GM12878 (cell line): ENCODE measurements at regions not wholly inside any gene's neighbourhood (a gene's known extent, or its start where the extent isn't known, plus 50 kb on each side); places are given as distances from the start of the nearest gene placed in this dataset.

Experiments used
- ATAC-seq: fragments of 200-7000 bp; cut with Tn5 transposase; 3 replicates; pipeline ENCODE4 v1.9.1; 2020; ENCODE audit warnings: mild to moderate bottlenecking, moderate library complexity
- BruUV-seq: library from RNA; stranded (reverse); fragments of 400-500 nt; replicated peaks from 2 replicates; lab custom pipeline; 2021; lab: Mats Ljungman, UMichigan
- CTCF ChIA-PET: fragments of 300-600 bp; sonication (Branson Sonifier 250); formaldehyde crosslinking; extraction: SDS; loops from one replicate; lab custom pipeline; 2021; ENCODE audit warnings: inconsistent platforms; lab: Yijun Ruan, JAX
- POLR2A ChIA-PET: fragments of 350-600 bp; formaldehyde crosslinking; extraction: SDS; loops from one replicate; lab custom pipeline; 2021; ENCODE audit warnings: inconsistent platforms; lab: Charles Lee
- RAD21 ChIA-PET: fragments of 300-600 bp; sonication (Branson Sonifier 250); formaldehyde crosslinking; loops from one replicate; lab custom pipeline; 2023; ENCODE audit warnings: antibody characterized with exemption; ENCODE audit not compliant: unreplicated experiment; lab: Charles Lee
- SMC1A ChIA-PET: fragments of 300-600 bp; sonication (Branson Sonifier 250); formaldehyde crosslinking; loops from one replicate; lab custom pipeline; 2023; ENCODE audit not compliant: unreplicated experiment, uncharacterized antibody; lab: Charles Lee
- DNase-seq: peaks from one replicate; pipeline ENCODE4 v3.0.0-alpha.2; 2011; ENCODE audit warnings: low read depth, low spot score
- FAIRE-seq: peaks from 3 replicates; lab custom pipeline; 2011; peaks lifted over from hg19 to GRCh38; lab: Jason Lieb, UNC
- H2AFZ ChIP-seq: 2 replicates; pipeline ENCODE4 v1.6.0; 2011; ENCODE audit warnings: low read depth, low read length, control low read depth; ENCODE audit not compliant: control insufficient read depth
- H3K27ac ChIP-seq: 2 replicates; pipeline ENCODE4 v1.5.1; 2011; ENCODE audit warnings: control low read depth; ENCODE audit not compliant: control insufficient read depth, insufficient read depth
- H3K27me3 ChIP-seq, 2 experiments: replicated peaks in 1 of 2; 2 replicates each; pipeline versions ENCODE4 v1.6.0 to v1.6.1; 2011; ENCODE audit warnings: low read length in 1 of 2; ENCODE audit not compliant: control insufficient read depth in 2 of 2, insufficient read depth in 2 of 2
- H3K36me3 ChIP-seq, 2 experiments: 2 replicates each; pipeline ENCODE4 v1.5.1; 2011; ENCODE audit warnings: low read length in 1 of 2; ENCODE audit not compliant: control insufficient read depth in 2 of 2, insufficient read depth in 2 of 2
- H3K4me1 ChIP-seq: 2 replicates; pipeline ENCODE4 v1.6.1; 2011; ENCODE audit warnings: mild to moderate bottlenecking, low read length, moderate library complexity, mixed read lengths; ENCODE audit not compliant: control insufficient read depth, insufficient read depth
- H3K4me2 ChIP-seq: 2 replicates; pipeline ENCODE4 v1.6.0; 2011; ENCODE audit warnings: control low read depth; ENCODE audit not compliant: control insufficient read depth, insufficient read depth
- H3K4me3 ChIP-seq: fragments of 200-600 bp; sonication (generic); 2 replicates; pipeline ENCODE4 v1.5.1; 2016
- H3K79me2 ChIP-seq: 2 replicates; pipeline ENCODE4 v1.6.0; 2011; ENCODE audit warnings: low read length; ENCODE audit not compliant: control insufficient read depth, insufficient read depth
- H3K9ac ChIP-seq: 2 replicates; pipeline ENCODE4 v1.8.0; 2011; ENCODE audit warnings: low read length, control low read depth, mixed read lengths; ENCODE audit not compliant: control insufficient read depth, insufficient read depth
- H3K9me3 ChIP-seq: replicated peaks from 3 replicates; pipeline ENCODE4 v1.5.1; 2011; ENCODE audit warnings: mild to moderate bottlenecking, low read length; ENCODE audit not compliant: control insufficient read depth, insufficient read depth
- H4K20me1 ChIP-seq: 2 replicates; pipeline ENCODE4 v1.6.0; 2011; ENCODE audit not compliant: control insufficient read depth, insufficient read depth
- CUX1 ChIP-seq: IDR thresholded peaks from 2 replicates; pipeline ENCODE4 v1.6.1; 2012; ENCODE audit warnings: improper control_type of control experiment, low read depth, low read length; ENCODE audit not compliant: insufficient replicate concordance
- MTA3 ChIP-seq: IDR thresholded peaks from 2 replicates; pipeline ENCODE4 v1.6.1; 2012; ENCODE audit warnings: low read length, inconsistent platforms, borderline replicate concordance
- NKRF ChIP-seq: fragments of 450-650 bp; conservative IDR thresholded peaks from 2 replicates; pipeline ENCODE4 v1.6.1; 2017; ENCODE audit warnings: mild to moderate bottlenecking, moderate library complexity
- RUNX3 ChIP-seq: IDR thresholded peaks from 2 replicates; pipeline ENCODE4 v1.6.1; 2012; ENCODE audit warnings: low read length, inconsistent platforms
- SIN3A ChIP-seq: IDR thresholded peaks from 2 replicates; pipeline ENCODE4 v1.6.1; 2012; ENCODE audit warnings: low read depth, low read length, improper control_type of control experiment
- USF1 ChIP-seq: IDR thresholded peaks from 2 replicates; pipeline ENCODE4 v1.6.1; 2011; ENCODE audit warnings: borderline replicate concordance, low read depth, mild to moderate bottlenecking, moderate library complexity, mixed read lengths, low read length; ENCODE audit not compliant: insufficient read depth; ENCODE audit errors: extremely low read length
- ZNF274 ChIP-seq: IDR thresholded peaks from one replicate; pipeline ENCODE4 v1.8.0; 2011; ENCODE audit not compliant: insufficient read length, insufficient read depth
- WGBS: methylation state at CpG from one replicate; pipeline ENCODE4 v1.1.6; 2016; ENCODE audit warnings: low lambda C conversion rate; ENCODE audit not compliant: insufficient replicate concordance, insufficient coverage; ENCODE audit errors: missing lambda C conversion rate; 5-methylcytosine and 5-hydroxymethylcytosine counted together
- in situ Hi-C: fragments of 300-500 bp; cut with MboI; formaldehyde crosslinking; loops from 9 replicates; pipeline ENCODE4 v1.14.3; 2018; ENCODE audit warnings: mixed read lengths
- intact Hi-C: fragments of 100-400 bp; cut with micrococcal nuclease; formaldehyde crosslinking; loops from one replicate; pipeline ENCODE4 v1.14.2; 2022; ENCODE audit not compliant: unreplicated experiment
- TF ChIP-seq, protein P1 (sequence below): fragments of 450-650 bp; IDR thresholded peaks from 2 replicates; pipeline ENCODE4 v1.6.1; 2017; ENCODE audit warnings: mild to moderate bottlenecking, low read depth, inconsistent platforms; ENCODE audit not compliant: poor library complexity, severe bottlenecking

DNA sequence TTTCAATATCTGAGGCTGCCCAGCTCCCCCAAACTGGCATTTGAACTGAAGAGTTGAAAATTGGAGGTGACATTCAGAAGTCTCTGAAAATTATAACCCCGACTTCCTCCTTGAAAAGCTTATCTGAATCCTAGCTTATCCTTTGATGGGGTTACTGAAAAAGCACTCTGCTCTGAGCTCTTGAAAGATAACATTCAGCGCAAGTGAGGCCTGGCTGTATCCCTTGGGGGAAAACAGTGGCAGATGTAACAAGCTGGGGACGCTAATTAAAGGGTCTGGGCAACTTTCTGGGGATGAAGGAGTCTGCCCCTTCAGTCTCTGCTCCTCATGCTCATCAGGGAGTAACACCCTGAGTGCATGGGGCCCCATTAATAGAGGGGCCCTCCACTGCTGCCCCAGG, 402.0 kb upstream of the CADM1 start:
- no peak for FAIRE-seq
- DNase-seq = no peak
- no peaks in the 10 kb centered on the region for H3K79me2 ChIP-seq
- no peak overlapping the region for H3K27ac ChIP-seq
- in situ Hi-C loops = no loop called here
- 82% methylated on average over 3 of the region's 3 CpGs for WGBS
- H3K27me3 ChIP-seq = no peaks in the 10 kb centered on the region
- H3K9ac ChIP-seq = no peak overlapping the region
- H3K9me3 ChIP-seq = no peaks in the 10 kb centered on the region
- no peaks in the 10 kb centered on the region for H3K36me3 ChIP-seq
- SMC1A ChIA-PET = interaction anchor here (0.8 to 2.4 kb wide), 6 partner anchors 11 to 165 kb away, joined by 3 to 8 read pairs (median 3); no protein-coding TSS in a partner anchor
- H2AFZ ChIP-seq = no peak overlapping the region
- no peak for ATAC-seq
- H3K4me2 ChIP-seq = no peak overlapping the region
- intact Hi-C loops = no loop called here
- H4K20me1 ChIP-seq = no peaks in the 10 kb centered on the region
- POLR2A ChIA-PET = no interaction called here
- CTCF ChIA-PET = interaction anchor here (0.8 to 1.3 kb wide), 2 partner anchors 13 to 36 kb away, joined by 3 to 7 read pairs; no protein-coding TSS in a partner anchor
- TF ChIP-seq ZNF274 = no peak
- no peak for TF ChIP-seq RUNX3
- TF ChIP-seq, protein P1, sequence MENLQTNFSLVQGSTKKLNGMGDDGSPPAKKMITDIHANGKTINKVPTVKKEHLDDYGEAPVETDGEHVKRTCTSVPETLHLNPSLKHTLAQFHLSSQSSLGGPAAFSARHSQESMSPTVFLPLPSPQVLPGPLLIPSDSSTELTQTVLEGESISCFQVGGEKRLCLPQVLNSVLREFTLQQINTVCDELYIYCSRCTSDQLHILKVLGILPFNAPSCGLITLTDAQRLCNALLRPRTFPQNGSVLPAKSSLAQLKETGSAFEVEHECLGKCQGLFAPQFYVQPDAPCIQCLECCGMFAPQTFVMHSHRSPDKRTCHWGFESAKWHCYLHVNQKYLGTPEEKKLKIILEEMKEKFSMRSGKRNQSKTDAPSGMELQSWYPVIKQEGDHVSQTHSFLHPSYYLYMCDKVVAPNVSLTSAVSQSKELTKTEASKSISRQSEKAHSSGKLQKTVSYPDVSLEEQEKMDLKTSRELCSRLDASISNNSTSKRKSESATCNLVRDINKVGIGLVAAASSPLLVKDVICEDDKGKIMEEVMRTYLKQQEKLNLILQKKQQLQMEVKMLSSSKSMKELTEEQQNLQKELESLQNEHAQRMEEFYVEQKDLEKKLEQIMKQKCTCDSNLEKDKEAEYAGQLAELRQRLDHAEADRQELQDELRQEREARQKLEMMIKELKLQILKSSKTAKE = no peak
- TF ChIP-seq USF1 = no peak
- TF ChIP-seq MTA3 = no peak
- no peak for TF ChIP-seq CUX1
- no peak for TF ChIP-seq SIN3A
- no peak for TF ChIP-seq NKRF
- RAD21 ChIA-PET = interaction anchor here (2.1 kb wide), 1 partner anchor 36 kb away, joined by 6 read pairs; no protein-coding TSS in a partner anchor
- no TSS peak for BruUV-seq
- no peaks in the 10 kb centered on the region for H3K4me1 ChIP-seq
- H3K4me3 ChIP-seq = no peak overlapping the region
